ENCODE measurements at regions not wholly inside any gene's neighbourhood (a gene's known extent, or its start where the extent isn't known, plus 50 kb on each side); places are given as distances from the start of the nearest gene placed in this dataset.

GRCh38 chr4:43587758-43588157, 695.2 kb downstream of the GRXCR1 start:
- no peak for ATAC-seq
- H2AFZ ChIP-seq (ENCODE audit: control insufficient read depth, low read depth, low read length) = no peak overlapping the region
- RAD21 ChIA-PET (ENCODE audit: unreplicated experiment) = no interaction called here
- no peaks in the 10 kb centered on the region for H3K27me3 ChIP-seq (replicated peaks in 1 of 2; ENCODE audit: control insufficient read depth in 2 of 2, insufficient read depth in 2 of 2, low read length in 1 of 2)
- BruUV-seq (replicated peaks) = no TSS peak
- no peak for TF ChIP-seq JUND (IDR thresholded peaks at IDR 0.05; ENCODE audit: low read depth, low read length)
- TF ChIP-seq ATF3 (IDR thresholded peaks at IDR 0.05; ENCODE audit: borderline replicate concordance, extremely low read depth, low read depth, low read length) = no peak
- no peak for TF ChIP-seq MEF2B (IDR thresholded peaks at IDR 0.05; ENCODE audit: partially characterized antibody, poor library complexity, severe bottlenecking)
- TF ChIP-seq IKZF1 (conservative IDR thresholded peaks at IDR 0.05) = no peak
- no peak for TF ChIP-seq CREM (IDR thresholded peaks at IDR 0.05; ENCODE audit: low read depth)
- no peak for TF ChIP-seq FOXM1 (IDR thresholded peaks at IDR 0.05; ENCODE audit: low read depth, low read length)
- TF ChIP-seq CEBPZ (IDR thresholded peaks at IDR 0.05; ENCODE audit: low read depth, low read length) = no peak
- TF ChIP-seq BRCA1 (IDR thresholded peaks at IDR 0.05; ENCODE audit: low read depth, low read length) = no peak
- no peak for TF ChIP-seq KAT2A (conservative IDR thresholded peaks at IDR 0.05; ENCODE audit: control insufficient read depth, low read depth, low read length)
- no peak for TF ChIP-seq KDM1A (IDR thresholded peaks at IDR 0.05; ENCODE audit: borderline replicate concordance)
- TF ChIP-seq SRF (IDR thresholded peaks at IDR 0.05; ENCODE audit: low read depth in 2 of 2, low read length in 2 of 2) = no peak
- no peak for TF ChIP-seq SIX5 (IDR thresholded peaks at IDR 0.05; ENCODE audit: low read depth, low read length, severe bottlenecking)
- TF ChIP-seq E2F8 (IDR thresholded peaks at IDR 0.05; ENCODE audit: low read depth, partially characterized antibody) = no peak
- TF ChIP-seq TCF7 (IDR thresholded peaks at IDR 0.05; ENCODE audit: borderline replicate concordance) = no peak
- no peak for TF ChIP-seq CREB1 (IDR thresholded peaks at IDR 0.05; ENCODE audit: low read depth)
- no peak for TF ChIP-seq ZSCAN29 (IDR thresholded peaks at IDR 0.05)
- TF ChIP-seq NFYA (IDR thresholded peaks at IDR 0.05; ENCODE audit: borderline replicate concordance, low read depth, low read length) = no peak
- no peak for TF ChIP-seq STAT1 (conservative IDR thresholded peaks at IDR 0.05)
- no peak for TF ChIP-seq SUPT20H (IDR thresholded peaks at IDR 0.05; ENCODE audit: borderline replicate concordance, control insufficient read depth, low read depth, low read length)
- no peak for TF ChIP-seq NFIC (IDR thresholded peaks at IDR 0.05; ENCODE audit: low read depth, low read length)
- intact Hi-C loops (cut with micrococcal nuclease; ENCODE audit: unreplicated experiment) (no loop called here), in situ Hi-C loops (cut with MboI) (no loop called here)
- no peak overlapping the region for H3K4me3 ChIP-seq
- SMC1A ChIA-PET (ENCODE audit: uncharacterized antibody, unreplicated experiment) = no interaction called here
- WGBS (ENCODE audit: insufficient coverage, insufficient replicate concordance, low lambda C conversion rate, missing lambda C conversion rate) = 28% methylated on average over 8 of the region's 8 CpGs
- no peaks in the 10 kb centered on the region for H3K4me1 ChIP-seq (ENCODE audit: control insufficient read depth, insufficient read depth, low read length)
- H3K36me3 ChIP-seq (ENCODE audit: control insufficient read depth in 2 of 2, insufficient read depth in 2 of 2, low read length in 1 of 2) = no peaks in the 10 kb centered on the region
- no peaks in the 10 kb centered on the region for H3K9me3 ChIP-seq (replicated peaks; ENCODE audit: control insufficient read depth, insufficient read depth, low read length)
- no peak for FAIRE-seq
- CTCF ChIA-PET = no interaction called here
- H3K9ac ChIP-seq (ENCODE audit: control insufficient read depth, insufficient read depth, low read length) = no peak overlapping the region
- no peak overlapping the region for H3K4me2 ChIP-seq (ENCODE audit: control insufficient read depth, insufficient read depth)
- no peaks in the 10 kb centered on the region for H3K79me2 ChIP-seq (ENCODE audit: control insufficient read depth, insufficient read depth, low read length)
- H3K27ac ChIP-seq (ENCODE audit: control insufficient read depth, insufficient read depth) = no peak overlapping the region
- DNase-seq (ENCODE audit: low read depth, low spot score) = no peak
- H4K20me1 ChIP-seq (ENCODE audit: control insufficient read depth, insufficient read depth) = no peaks in the 10 kb centered on the region
- POLR2A ChIA-PET = no interaction called here

All from GM12878 (cell line).